Cardiac muscle cell (in vitro differentiated cells and primary cell): ENCODE measurements at regions not wholly inside any gene's neighbourhood (a gene's known extent, or its start where the extent isn't known, plus 50 kb on each side); places are given as distances from the start of the nearest gene placed in this dataset.

ENCODE experiments used
- DNase-seq, 2 donors: peaks; one replicate each; pipeline versions ENCODE4 v3.0.0 to v3.0.0-alpha.2; 2010 to 2017; ENCODE audit warnings: low read depth in 1 of 2, low spot score in 1 of 2
- H3K27ac ChIP-seq: fragments of 200-600 bp; sonication (generic); 2 replicates; pipeline ENCODE4 v1.5.1; 2016
- H3K27me3 ChIP-seq: fragments of 200-600 bp; sonication (generic); 2 replicates; pipeline ENCODE4 v1.6.0; 2016; ENCODE audit warnings: control low read depth
- H3K36me3 ChIP-seq: fragments of 200-600 bp; sonication (generic); 2 replicates; pipeline ENCODE4 v1.5.1; 2016; ENCODE audit warnings: control low read depth
- H3K4me1 ChIP-seq: fragments of 200-600 bp; sonication (generic); 2 replicates; pipeline ENCODE4 v1.8.1; 2017; ENCODE audit warnings: low read depth, mild to moderate bottlenecking, mixed run types
- H3K4me3 ChIP-seq: fragments of 200-600 bp; sonication (generic); 2 replicates; pipeline ENCODE4 v1.5.1; 2016; ENCODE audit warnings: mild to moderate bottlenecking
- H3K9me3 ChIP-seq: fragments of 200-600 bp; sonication (generic); 2 replicates; pipeline ENCODE4 v1.5.1; 2017; ENCODE audit warnings: low read depth, mild to moderate bottlenecking, control low read depth
- CTCF ChIP-seq: IDR thresholded peaks from 2 replicates; pipeline ENCODE4 v1.5.1; 2012; ENCODE audit warnings: low read depth, mild to moderate bottlenecking, low read length

- TF ChIP-seq CTCF = no peak
- Histone ChIP-seq H3K9me3 (no peaks in the 10 kb centered on the region), H3K4me1 (no peaks in the 10 kb centered on the region), H3K36me3 (no peaks in the 10 kb centered on the region), H3K27ac (no peak overlapping the region), H3K27me3 (no peaks in the 10 kb centered on the region), H3K4me3 (no peak overlapping the region)
- peak in 1 of 2 donors; percentile 34 for DNase-seq
These were observed 61.2 kb upstream of the HOPX start for GRCh38 chr4:56742080-56742871.

GRCh38 chr4:56741595-56741994, 60.5 kb upstream of the HOPX start:
- H3K27me3 ChIP-seq = no peaks in the 10 kb centered on the region
- no peaks in the 10 kb centered on the region for H3K9me3 ChIP-seq
- no peak overlapping the region for H3K4me3 ChIP-seq
- no peak for DNase-seq
- no peak for TF ChIP-seq CTCF
- H3K36me3 ChIP-seq = no peaks in the 10 kb centered on the region
- no peaks in the 10 kb centered on the region for H3K4me1 ChIP-seq
- H3K27ac ChIP-seq = no peak overlapping the region

- Histone ChIP-seq H3K27me3 (no peaks in the 10 kb centered on the region), H3K27ac (no peak overlapping the region), H3K4me3 (no peak overlapping the region), H3K9me3 (no peaks in the 10 kb centered on the region), H3K4me1 (no peaks in the 10 kb centered on the region), H3K36me3 (no peaks in the 10 kb centered on the region)
- no peak for TF ChIP-seq CTCF
- DNase-seq = no peak
These were observed 58.1 kb upstream of the HOPX start for GRCh38 chr4:56739066-56739777.

GRCh38 chr4:56737666-56738065, 56.6 kb upstream of the HOPX start:
- Histone ChIP-seq H3K36me3 (no peaks in the 10 kb centered on the region), H3K4me3 (no peak overlapping the region), H3K4me1 (no peaks in the 10 kb centered on the region), H3K9me3 (no peaks in the 10 kb centered on the region), H3K27me3 (no peaks in the 10 kb centered on the region), H3K27ac (no peak overlapping the region)
- no peak for TF ChIP-seq CTCF
- DNase-seq = no peak

- Histone ChIP-seq H3K27me3 (no peaks in the 10 kb centered on the region), H3K4me3 (no peak overlapping the region), H3K27ac (no peak overlapping the region), H3K4me1 (peaks cover 3% of the 10 kb centered on the region), H3K9me3 (no peaks in the 10 kb centered on the region), H3K36me3 (no peaks in the 10 kb centered on the region)
- DNase-seq = no peak
- no peak for TF ChIP-seq CTCF
These were observed 52.3 kb upstream of the HOPX start for GRCh38 chr4:56733352-56733751.
